Fibroblast of mammary gland (primary cell): ENCODE measurements at regions not wholly inside any gene's neighbourhood (a gene's known extent, or its start where the extent isn't known, plus 50 kb on each side); places are given as distances from the start of the nearest gene placed in this dataset.

Experiments
- DNase-seq: peaks from one replicate; pipeline ENCODE4 v3.0.0-alpha.2; 2010; ENCODE audit warnings: low read depth
- H3K4me3 ChIP-seq: 2 replicates; pipeline ENCODE4 v1.5.1; 2011; ENCODE audit warnings: low read depth, mild to moderate bottlenecking, low read length, moderate library complexity; ENCODE audit not compliant: control insufficient read depth
- CTCF ChIP-seq: conservative IDR thresholded peaks from 2 replicates; pipeline ENCODE4 v1.5.1; 2011; ENCODE audit warnings: low read depth, low read length, inconsistent platforms; ENCODE audit not compliant: control insufficient read depth, insufficient read depth

GRCh38 chr5:58258984-58259684 lies 200.8 kb downstream of the PLK2 start:
- DNase-seq: no peak
- no peak overlapping the region for H3K4me3 ChIP-seq
- no peak for TF ChIP-seq CTCF

GRCh38 chr5:58255970-58256369 lies 203.9 kb downstream of the PLK2 start:
- TF ChIP-seq CTCF: no peak
- H3K4me3 ChIP-seq: no peak overlapping the region
- DNase-seq: no peak

GRCh38 chr5:58255386-58255785 lies 204.5 kb downstream of the PLK2 start:
- no peak overlapping the region for H3K4me3 ChIP-seq
- no peak for TF ChIP-seq CTCF
- DNase-seq: no peak

GRCh38 chr5:58248221-58248620 lies 211.7 kb downstream of the PLK2 start:
- no peak overlapping the region for H3K4me3 ChIP-seq
- TF ChIP-seq CTCF: no peak
- no peak for DNase-seq

GRCh38 chr5:58246461-58246944 lies 213.4 kb downstream of the PLK2 start:
- no peak overlapping the region for H3K4me3 ChIP-seq
- no peak for TF ChIP-seq CTCF
- no peak for DNase-seq

- no peak overlapping the region for H3K4me3 ChIP-seq
- TF ChIP-seq CTCF: no peak
- no peak for DNase-seq
Observed at GRCh38 chr5:58245476-58245840, 214.4 kb downstream of the PLK2 start.

GRCh38 chr5:58244819-58245475 lies 214.9 kb downstream of the PLK2 start:
- TF ChIP-seq CTCF: no peak
- no peak for DNase-seq

More at GRCh38 chr5:58244819-58245475, 214.9 kb downstream of the PLK2 start:
- H3K4me3 ChIP-seq: no peak overlapping the region
